ENCODE measurements at regions not wholly inside any gene's neighbourhood (a gene's known extent, or its start where the extent isn't known, plus 50 kb on each side); places are given as distances from the start of the nearest gene placed in this dataset.

DNA sequence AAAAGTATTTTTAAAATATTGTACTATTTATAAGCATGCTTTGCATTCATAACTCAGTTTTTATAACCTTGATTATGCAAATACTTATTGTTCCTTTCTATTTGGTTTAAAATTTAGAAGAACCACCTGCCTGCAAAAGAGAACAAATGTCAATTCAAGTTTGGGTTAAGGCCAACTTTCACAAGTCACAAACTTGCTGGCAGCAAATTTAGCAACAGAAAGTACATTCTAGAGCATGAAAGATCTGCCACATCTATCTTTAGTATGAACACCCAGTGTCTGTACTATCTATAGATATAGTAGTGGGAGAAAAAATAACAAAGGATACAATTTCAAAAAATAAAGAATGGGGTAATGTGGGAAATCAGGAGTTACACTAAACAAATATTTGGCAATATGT, 1014.2 kb downstream of the C4orf33 start:
- TF ChIP-seq, protein P1, sequence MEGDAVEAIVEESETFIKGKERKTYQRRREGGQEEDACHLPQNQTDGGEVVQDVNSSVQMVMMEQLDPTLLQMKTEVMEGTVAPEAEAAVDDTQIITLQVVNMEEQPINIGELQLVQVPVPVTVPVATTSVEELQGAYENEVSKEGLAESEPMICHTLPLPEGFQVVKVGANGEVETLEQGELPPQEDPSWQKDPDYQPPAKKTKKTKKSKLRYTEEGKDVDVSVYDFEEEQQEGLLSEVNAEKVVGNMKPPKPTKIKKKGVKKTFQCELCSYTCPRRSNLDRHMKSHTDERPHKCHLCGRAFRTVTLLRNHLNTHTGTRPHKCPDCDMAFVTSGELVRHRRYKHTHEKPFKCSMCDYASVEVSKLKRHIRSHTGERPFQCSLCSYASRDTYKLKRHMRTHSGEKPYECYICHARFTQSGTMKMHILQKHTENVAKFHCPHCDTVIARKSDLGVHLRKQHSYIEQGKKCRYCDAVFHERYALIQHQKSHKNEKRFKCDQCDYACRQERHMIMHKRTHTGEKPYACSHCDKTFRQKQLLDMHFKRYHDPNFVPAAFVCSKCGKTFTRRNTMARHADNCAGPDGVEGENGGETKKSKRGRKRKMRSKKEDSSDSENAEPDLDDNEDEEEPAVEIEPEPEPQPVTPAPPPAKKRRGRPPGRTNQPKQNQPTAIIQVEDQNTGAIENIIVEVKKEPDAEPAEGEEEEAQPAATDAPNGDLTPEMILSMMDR (IDR thresholded peaks at IDR 0.05) = no peak
- TF ChIP-seq EZH2 (IDR thresholded peaks at IDR 0.05; ENCODE audit: borderline replicate concordance, insufficient read depth, low read depth, low read length, poor library complexity, severe bottlenecking) = no peak

Data from B cell (primary cell).